Fibroblast of peridontal ligament (primary cell): ENCODE measurements at regions not wholly inside any gene's neighbourhood (a gene's known extent, or its start where the extent isn't known, plus 50 kb on each side); places are given as distances from the start of the nearest gene placed in this dataset.
A peak's percentile ranks its signal among the peaks of the same experiment; 100 is the strongest.

Source experiments
- DNase-seq: peaks from one replicate; pipeline ENCODE4 v3.0.0-alpha.2; 2010; ENCODE audit errors: extremely low read depth

- DNase-seq, result no peak
Observed at GRCh38 chr6:44559486-44560270, 172.2 kb downstream of the CDC5L start.

- no peak for DNase-seq
Observed at GRCh38 chr6:44560458-44561059, 173.1 kb downstream of the CDC5L start.

GRCh38 chr6:44561060-44561623 lies 173.6 kb downstream of the CDC5L start:
- no peak for DNase-seq

DNA sequence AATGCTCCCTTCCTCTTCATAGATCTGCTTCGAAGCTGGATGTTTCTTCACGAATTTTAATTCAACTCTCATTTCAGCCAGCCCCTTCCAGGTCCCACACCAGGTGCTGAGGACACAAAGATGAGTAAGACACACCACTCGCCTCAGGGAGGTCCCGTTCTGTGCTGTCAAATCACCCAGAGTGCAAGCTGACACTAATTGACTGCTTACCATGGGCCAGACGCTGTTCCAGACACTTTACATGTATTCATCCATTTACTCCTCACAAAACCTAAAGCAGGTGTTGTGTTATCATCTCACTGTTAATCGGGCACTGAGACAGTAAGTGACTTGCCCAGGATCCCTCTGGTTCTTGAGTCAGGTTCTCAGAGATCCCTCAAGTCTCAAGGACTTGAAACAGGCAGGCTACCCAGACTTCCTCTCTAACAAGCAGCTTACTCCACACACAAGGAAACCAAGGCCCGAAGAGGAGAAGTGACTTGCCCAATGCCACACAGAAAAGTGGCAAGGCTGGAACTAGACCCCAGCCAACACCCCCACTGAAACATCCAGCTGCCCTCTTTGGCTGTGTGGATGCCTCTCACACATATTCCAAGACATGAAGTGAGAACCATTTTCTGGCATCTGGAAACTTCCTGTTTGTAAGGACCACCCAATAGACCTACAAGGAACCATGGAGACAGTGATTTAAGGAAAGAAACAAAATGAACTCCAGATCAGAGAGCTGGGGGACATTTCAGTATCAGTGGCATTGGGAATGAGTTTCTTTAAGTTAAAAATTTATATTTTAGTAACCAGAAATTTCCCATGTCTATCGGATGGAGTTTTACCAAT lies 174.5 kb downstream of the CDC5L start:
- no peak for DNase-seq

- DNase-seq, result no peak
Observed at GRCh38 chr6:44563397-44563796, 175.9 kb downstream of the CDC5L start.

- no peak for DNase-seq
Observed at GRCh38 chr6:44564906-44565524, 177.5 kb downstream of the CDC5L start.

DNA sequence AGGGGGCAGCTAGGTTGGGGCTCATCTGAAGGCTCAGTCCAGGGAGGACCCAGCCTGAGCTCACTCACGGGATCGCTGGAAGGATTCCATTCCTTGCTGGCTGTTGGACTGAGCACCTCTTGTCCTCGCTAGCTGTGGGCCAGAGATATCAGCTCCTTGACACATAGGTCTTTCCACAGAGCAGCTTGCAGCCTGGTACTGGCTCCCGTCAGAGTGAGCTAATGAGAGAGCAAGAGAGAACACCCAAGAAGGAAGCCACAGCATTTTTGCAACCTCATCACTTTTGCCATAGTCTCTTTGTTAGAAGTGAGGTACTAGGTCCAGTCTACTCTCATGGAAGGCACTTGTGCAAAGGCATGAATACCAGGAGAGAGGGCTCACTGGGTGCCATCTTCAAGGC lies 179.9 kb downstream of the CDC5L start:
- no peak for DNase-seq

GRCh38 chr6:44569131-44569530 lies 181.6 kb downstream of the CDC5L start:
- DNase-seq, result no peak

GRCh38 chr6:44569931-44570385 lies 182.5 kb downstream of the CDC5L start:
- peak; percentile 25 for DNase-seq

DNA sequence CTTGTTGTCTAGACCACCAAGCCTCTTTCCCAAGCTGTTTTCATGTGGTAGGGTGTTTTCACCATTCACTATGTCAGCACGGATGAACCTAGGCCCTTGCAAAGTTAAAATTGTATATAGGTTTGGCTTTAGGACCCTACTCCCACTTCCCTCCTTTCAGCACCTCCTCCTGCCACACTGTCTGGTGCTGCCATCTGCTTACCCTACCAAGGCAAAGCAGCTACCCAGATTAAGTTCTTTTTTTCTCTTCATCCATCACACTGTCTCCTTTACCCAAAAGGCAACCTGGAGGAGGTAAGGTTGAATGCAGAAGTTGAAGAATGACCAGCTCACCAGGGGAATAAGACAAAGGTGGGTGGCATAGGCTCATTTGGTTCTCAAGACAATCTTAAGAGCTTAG lies 184.0 kb downstream of the CDC5L start:
- no peak for DNase-seq

DNA sequence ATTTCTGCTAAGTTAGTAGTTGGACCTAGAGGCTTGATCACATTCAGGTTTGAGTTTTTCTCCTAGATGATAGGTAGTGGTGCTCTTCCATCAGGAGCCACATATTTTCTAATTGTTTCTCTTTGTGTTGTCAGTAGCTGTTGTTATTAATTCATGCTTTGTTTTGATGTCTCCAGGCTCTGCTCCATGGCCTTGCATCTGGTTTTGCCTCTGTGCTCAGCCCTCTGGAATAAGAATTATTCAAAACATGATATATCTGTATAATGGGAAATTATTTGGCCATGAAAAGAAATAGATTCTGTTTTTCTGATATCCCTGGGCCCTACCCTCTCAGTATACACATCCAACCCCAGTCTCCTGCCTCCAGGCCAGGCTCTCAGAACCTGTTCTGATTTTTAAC lies 184.8 kb downstream of the CDC5L start:
- no peak for DNase-seq

GRCh38 chr6:44575644-44576043 lies 188.1 kb downstream of the CDC5L start:
- DNase-seq, result peak; percentile 22

DNA sequence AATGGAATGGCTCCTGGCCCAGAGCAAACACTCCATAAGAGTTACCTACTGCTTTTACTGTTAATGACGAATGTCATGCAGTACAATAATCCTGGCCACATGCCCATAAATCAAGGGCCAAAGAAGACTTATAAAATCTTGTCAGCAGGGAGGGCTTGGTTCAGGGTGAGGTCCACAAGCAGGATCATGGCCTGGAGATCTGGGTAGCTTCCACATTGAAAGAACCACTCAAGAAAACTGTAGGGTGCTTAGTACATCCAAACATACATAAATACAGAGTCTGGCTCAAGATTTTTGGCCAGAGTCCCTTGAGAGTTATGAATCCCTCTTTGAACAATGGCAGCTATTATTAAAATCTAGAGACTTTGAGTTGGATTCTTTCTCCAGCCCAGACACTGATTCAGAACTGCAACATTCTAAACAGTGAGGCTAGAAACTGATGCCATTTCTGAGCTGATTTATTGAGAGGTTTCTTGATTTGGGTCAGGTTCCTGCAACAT lies 188.7 kb downstream of the CDC5L start:
- DNase-seq, result no peak

GRCh38 chr6:44580901-44581300 lies 193.4 kb downstream of the CDC5L start:
- DNase-seq, result peak; percentile 14

DNA sequence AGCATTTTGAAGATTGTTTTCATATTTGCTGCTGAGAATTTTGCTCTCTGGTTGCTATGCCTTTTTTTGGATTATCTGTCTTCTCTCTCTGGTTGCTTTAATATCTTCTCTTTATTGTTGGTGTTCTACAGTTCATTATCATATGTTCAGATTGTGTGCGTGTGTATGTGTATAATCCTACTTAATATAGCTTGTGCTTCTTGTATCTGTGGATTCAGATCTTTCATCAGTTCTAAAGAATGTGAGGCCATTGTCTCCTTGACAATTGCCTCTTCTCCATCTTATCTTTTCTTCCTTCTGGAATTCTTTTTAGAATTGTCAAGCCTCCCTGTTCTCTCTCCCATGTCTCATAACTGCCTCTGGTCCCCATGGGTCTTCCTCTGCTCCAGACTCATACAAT lies 195.4 kb downstream of the CDC5L start:
- no peak for DNase-seq

DNA sequence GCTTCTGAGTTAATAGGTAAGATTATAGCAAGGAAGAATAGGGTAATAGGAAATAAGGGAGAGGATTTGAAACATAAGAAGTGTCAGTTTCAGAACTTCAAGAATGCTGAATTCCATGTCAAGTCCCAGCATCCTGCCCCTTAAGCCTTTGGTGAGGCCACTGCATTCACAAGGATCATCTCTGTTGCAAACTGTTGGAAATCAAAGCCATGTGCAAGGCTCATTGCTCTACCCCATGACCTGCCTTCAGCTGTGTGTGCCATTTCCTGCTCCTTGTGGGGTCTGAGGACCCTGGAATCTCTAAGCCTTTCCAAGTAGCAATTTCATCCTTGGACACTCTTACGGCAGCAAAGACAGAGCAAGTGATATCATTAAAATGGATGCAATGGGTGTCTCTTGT lies 203.0 kb downstream of the CDC5L start:
- no peak for DNase-seq

DNA sequence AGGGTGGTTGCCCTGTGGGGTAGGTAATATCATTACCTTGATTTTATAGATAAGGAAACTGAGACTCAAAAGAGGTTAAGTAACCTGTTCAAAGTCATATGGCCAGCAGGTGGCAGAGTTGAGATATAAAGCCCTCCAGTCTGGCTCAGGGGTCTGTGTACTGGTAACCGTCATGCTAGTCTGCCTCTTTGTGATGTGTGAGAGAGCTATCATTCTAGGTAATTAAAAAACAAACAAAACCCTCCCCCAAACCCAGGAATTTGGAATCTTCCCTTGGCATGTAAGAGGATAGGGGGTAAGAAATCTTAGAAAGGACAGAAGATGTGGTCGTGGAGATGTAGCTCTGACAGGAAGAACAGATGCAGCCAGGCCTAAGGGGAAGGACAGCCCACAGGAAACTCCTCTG lies 206.0 kb downstream of the CDC5L start:
- DNase-seq, result peak; percentile 74

- no peak for DNase-seq
Observed at GRCh38 chr6:44594481-44594880, 207.0 kb downstream of the CDC5L start.

DNA sequence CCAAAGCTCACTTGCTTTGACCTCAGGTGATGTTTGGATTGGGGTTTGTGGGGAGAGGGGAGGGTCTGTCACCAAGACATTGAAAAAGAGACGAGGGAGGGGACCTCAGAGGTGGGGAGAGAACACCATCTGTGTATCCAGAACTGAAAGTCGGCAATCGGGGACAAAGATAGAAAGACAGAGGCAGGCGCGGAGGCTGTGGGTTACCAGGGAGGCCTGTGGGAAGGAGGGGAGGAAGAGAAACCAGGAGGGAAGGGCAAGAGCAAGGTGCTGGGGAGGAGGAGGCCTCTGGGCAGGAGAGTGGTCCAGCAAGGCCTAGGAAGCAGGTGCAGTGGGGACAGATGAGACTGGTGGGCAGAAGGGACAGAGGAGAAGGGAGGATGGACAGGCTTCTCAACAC lies 211.2 kb downstream of the CDC5L start:
- no peak for DNase-seq

- no peak for DNase-seq
Observed at GRCh38 chr6:44599672-44600071, 212.2 kb downstream of the CDC5L start.

DNA sequence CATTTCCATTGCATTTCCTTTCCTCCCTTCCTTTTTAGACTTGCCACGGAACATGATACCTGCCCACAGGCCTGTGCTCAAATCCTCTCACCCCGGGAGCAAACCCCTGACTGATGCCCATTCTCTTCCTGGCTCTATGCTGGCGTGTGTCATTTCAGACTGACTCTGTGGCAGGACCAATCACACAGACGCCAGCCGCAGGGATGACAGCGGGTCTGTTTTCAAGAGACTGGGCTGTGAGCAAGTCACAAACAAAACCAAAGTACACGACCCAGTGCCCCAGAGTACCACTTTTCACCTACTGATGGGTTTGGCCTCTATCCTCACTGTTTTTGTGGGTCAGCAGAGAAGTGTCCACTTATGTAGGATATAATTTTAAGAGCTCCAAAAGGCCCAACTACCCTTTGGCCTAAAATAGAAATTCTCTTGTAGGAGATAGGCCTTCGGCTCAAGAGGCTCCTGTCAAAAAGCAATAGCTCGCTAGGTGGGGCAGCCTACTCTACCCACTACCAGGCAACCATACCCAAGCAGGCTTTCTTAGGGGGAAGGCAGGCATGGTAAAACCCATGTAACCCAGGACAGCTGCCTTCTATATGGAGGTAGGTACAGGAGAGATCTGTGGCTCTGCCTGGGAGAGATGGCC lies 215.7 kb downstream of the CDC5L start:
- no peak for DNase-seq
